ENCODE measurements at regions not wholly inside any gene's neighbourhood (a gene's known extent, or its start where the extent isn't known, plus 50 kb on each side); places are given as distances from the start of the nearest gene placed in this dataset.

DNA sequence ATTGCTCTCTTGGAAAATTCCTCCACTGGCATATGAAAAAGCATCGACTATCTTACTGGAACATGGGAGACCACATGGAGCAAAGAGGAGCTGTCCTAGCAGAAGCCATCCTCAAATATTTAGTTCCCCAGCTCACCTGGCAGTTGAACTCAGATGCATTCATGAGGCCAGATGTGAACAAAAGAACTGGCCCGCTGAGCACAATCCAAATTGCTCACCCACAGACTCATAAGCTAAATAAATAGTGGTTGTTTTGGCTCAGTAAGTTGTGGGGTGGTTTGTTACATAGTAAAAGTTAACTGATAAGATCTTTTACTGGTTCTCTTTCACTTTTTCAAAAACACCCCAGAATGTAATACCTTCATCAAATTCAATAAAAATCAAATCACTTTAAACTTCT lies 108.6 kb upstream of the CWC22 start:
- no peak for TF ChIP-seq CTCF (IDR thresholded peaks at IDR 0.05; ENCODE audit: poor library complexity, severe bottlenecking)
- TF ChIP-seq MXI1 (conservative IDR thresholded peaks at IDR 0.05; ENCODE audit: poor library complexity, severe bottlenecking), result no peak
- no peak for TF ChIP-seq POLR2AphosphoS5 (IDR thresholded peaks at IDR 0.05)
- no peak for TF ChIP-seq EZH2 (IDR thresholded peaks at IDR 0.05; ENCODE audit: borderline replicate concordance, insufficient read depth, low read length, poor library complexity, severe bottlenecking)
- no peak for TF ChIP-seq RAD21 (conservative IDR thresholded peaks at IDR 0.05)
- no peak for TF ChIP-seq TAF1 (IDR thresholded peaks at IDR 0.05; ENCODE audit: low read depth)
- TF ChIP-seq, protein P1, sequence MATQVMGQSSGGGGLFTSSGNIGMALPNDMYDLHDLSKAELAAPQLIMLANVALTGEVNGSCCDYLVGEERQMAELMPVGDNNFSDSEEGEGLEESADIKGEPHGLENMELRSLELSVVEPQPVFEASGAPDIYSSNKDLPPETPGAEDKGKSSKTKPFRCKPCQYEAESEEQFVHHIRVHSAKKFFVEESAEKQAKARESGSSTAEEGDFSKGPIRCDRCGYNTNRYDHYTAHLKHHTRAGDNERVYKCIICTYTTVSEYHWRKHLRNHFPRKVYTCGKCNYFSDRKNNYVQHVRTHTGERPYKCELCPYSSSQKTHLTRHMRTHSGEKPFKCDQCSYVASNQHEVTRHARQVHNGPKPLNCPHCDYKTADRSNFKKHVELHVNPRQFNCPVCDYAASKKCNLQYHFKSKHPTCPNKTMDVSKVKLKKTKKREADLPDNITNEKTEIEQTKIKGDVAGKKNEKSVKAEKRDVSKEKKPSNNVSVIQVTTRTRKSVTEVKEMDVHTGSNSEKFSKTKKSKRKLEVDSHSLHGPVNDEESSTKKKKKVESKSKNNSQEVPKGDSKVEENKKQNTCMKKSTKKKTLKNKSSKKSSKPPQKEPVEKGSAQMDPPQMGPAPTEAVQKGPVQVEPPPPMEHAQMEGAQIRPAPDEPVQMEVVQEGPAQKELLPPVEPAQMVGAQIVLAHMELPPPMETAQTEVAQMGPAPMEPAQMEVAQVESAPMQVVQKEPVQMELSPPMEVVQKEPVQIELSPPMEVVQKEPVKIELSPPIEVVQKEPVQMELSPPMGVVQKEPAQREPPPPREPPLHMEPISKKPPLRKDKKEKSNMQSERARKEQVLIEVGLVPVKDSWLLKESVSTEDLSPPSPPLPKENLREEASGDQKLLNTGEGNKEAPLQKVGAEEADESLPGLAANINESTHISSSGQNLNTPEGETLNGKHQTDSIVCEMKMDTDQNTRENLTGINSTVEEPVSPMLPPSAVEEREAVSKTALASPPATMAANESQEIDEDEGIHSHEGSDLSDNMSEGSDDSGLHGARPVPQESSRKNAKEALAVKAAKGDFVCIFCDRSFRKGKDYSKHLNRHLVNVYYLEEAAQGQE (IDR thresholded peaks at IDR 0.05; ENCODE audit: borderline replicate concordance), result no peak

All from neural cell (in vitro differentiated cells).